ENCODE measurements at regions not wholly inside any gene's neighbourhood (a gene's known extent, or its start where the extent isn't known, plus 50 kb on each side); places are given as distances from the start of the nearest gene placed in this dataset.

DNA sequence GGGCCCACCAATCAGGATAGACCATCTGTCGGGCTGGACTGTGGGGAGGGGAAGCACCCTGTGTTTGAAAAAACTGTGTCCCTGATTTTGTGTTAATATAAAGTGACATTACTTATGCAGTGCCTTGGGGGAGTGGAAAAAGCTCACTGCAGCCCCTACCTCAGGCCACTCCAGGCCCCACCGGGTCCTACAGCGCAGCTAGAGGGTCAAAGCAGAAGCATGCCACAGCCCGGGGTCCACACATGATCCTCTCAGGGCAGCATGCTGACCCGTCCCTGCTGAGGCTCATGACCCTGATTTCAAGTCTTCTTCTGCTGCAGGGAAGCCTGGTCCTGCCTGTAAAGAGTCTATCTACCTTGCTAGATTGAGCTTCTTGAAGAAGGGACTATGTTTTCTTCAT is 133.0 kb upstream of the PLCB4 start:
- Histone ChIP-seq H3K9ac (ENCODE audit: insufficient read depth in 1 of 2, low read depth in 2 of 2, low read length in 2 of 2) (no peak overlapping the region), H3K4me1 (replicated peaks in 1 of 2; ENCODE audit: control insufficient read depth in 2 of 2, insufficient read depth in 2 of 2, low read length in 2 of 2) (no peaks in the 10 kb centered on the region), H4K20me1 (replicated peaks; ENCODE audit: control insufficient read depth, insufficient read depth, low read length) (no peaks in the 10 kb centered on the region), H3K9me1 (ENCODE audit: control insufficient read depth, insufficient read depth, low read length) (no peaks in the 10 kb centered on the region), H3K79me2 (ENCODE audit: control insufficient read depth, insufficient read depth, low read length) (no peaks in the 10 kb centered on the region), H3K9me3 (replicated peaks; ENCODE audit: control insufficient read depth, insufficient read depth, low read depth, low read length) (no peaks in the 10 kb centered on the region), H3K36me3 (ENCODE audit: control insufficient read depth, insufficient read depth, low read length) (no peaks in the 10 kb centered on the region), H3K27ac (ENCODE audit: extremely low read depth, low read depth, low read length) (no peak overlapping the region), H2AFZ (ENCODE audit: low read depth, low read length) (no peak overlapping the region), H3K4me2 (ENCODE audit: insufficient read depth, low read length) (no peak overlapping the region), H3K27me3 (ENCODE audit: control insufficient read depth in 2 of 2, insufficient read depth in 2 of 2, low read length in 2 of 2) (no peaks in the 10 kb centered on the region), H3K4me3 (no peak overlapping the region)
- TF ChIP-seq SIN3A (IDR thresholded peaks at IDR 0.05; ENCODE audit: borderline replicate concordance in 2 of 2, control insufficient read depth in 1 of 2, low read depth in 2 of 2, low read length in 2 of 2) = no peak
- TF ChIP-seq KAT7 (CRISPR knock-in tag; IDR thresholded peaks at IDR 0.05; ENCODE audit: borderline replicate concordance) = no peak
- no peak for TF ChIP-seq NELFE (IDR thresholded peaks at IDR 0.05; ENCODE audit: insufficient read depth, insufficient read length)
- no peak for TF ChIP-seq CHD1 (IDR thresholded peaks at IDR 0.05; ENCODE audit: low read length)
- no peak for TF ChIP-seq ZBTB9 (CRISPR knock-in tag; IDR thresholded peaks at IDR 0.05)
- TF ChIP-seq CBX2 (IDR thresholded peaks at IDR 0.05; ENCODE audit: insufficient read depth, low read length, poor library complexity, severe bottlenecking) = no peak
- TF ChIP-seq OTX1 (CRISPR knock-in tag; IDR thresholded peaks at IDR 0.05) = no peak
- no peak for TF ChIP-seq LCOR (CRISPR knock-in tag; IDR thresholded peaks at IDR 0.05)
- no peak for TF ChIP-seq NFIX (CRISPR knock-in tag; IDR thresholded peaks at IDR 0.05; ENCODE audit: low read depth)
- no peak for TF ChIP-seq ZKSCAN3 (CRISPR knock-in tag; IDR thresholded peaks at IDR 0.05)
- TF ChIP-seq GATAD2B (IDR thresholded peaks at IDR 0.05; ENCODE audit: borderline replicate concordance) = no peak
- no peak for TF ChIP-seq HDAC1 (IDR thresholded peaks at IDR 0.05)
- in situ Hi-C loops (cut with MboI) = no loop called here
- intact Hi-C loops (cut with micrococcal nuclease) = no loop called here
- 7% methylated on average over 5 of the region's 5 CpGs for WGBS (ENCODE audit: insufficient coverage, low coverage, missing lambda C conversion rate)
- DNase-seq (ENCODE audit: extremely low read depth in 1 of 4, low spot score in 3 of 4) (no peak), ATAC-seq (no peak), FAIRE-seq (no peak)
- ChIA-PET POLR2A (no interaction called here), CTCF (ENCODE audit: low intra/inter-chr PET ratio) (no interaction called here)
- BruUV-seq (replicated peaks) = no TSS peak

All from K562 (cell line).